GM23338 (cell line): ENCODE measurements at regions not wholly inside any gene's neighbourhood (a gene's known extent, or its start where the extent isn't known, plus 50 kb on each side); places are given as distances from the start of the nearest gene placed in this dataset.

ENCODE experiments used
- ATAC-seq: fragments of 200-7000 bp; cut with Tn5 transposase; 3 replicates; pipeline ENCODE4 v1.9.1; 2020
- DNase-seq: peaks from one replicate; pipeline ENCODE4 v3.0.0-alpha.2; 2015; ENCODE audit warnings: low spot score
- H2AFZ ChIP-seq: fragments of 200-600 bp; sonication (generic); 2 replicates; pipeline ENCODE4 v1.8.0; 2016; ENCODE audit warnings: antibody characterized with exemption, mild to moderate bottlenecking, moderate library complexity
- H3F3A ChIP-seq: fragments of 200-600 bp; sonication (generic); replicated peaks from 2 replicates; pipeline ENCODE4 v1.8.0; 2017; ENCODE audit warnings: antibody characterized with exemption, mixed run types, low read depth
- H3K27ac ChIP-seq: fragments of 200-600 bp; sonication (generic); 2 replicates; pipeline ENCODE4 v1.6.1; 2016; ENCODE audit warnings: low read depth
- H3K27me3 ChIP-seq: fragments of 200-600 bp; sonication (generic); 2 replicates; pipeline ENCODE4 v1.8.0; 2016; ENCODE audit warnings: mild to moderate bottlenecking, mixed run types, moderate library complexity; ENCODE audit not compliant: insufficient read depth
- H3K36me3 ChIP-seq: fragments of 200-600 bp; sonication (generic); 2 replicates; pipeline ENCODE4 v1.8.0; 2016; ENCODE audit warnings: mild to moderate bottlenecking; ENCODE audit not compliant: insufficient read depth
- H3K4me1 ChIP-seq: fragments of 200-600 bp; sonication (generic); 2 replicates; pipeline ENCODE4 v1.8.0; 2016; ENCODE audit warnings: mild to moderate bottlenecking, moderate library complexity; ENCODE audit not compliant: insufficient read depth
- H3K4me2 ChIP-seq: fragments of 200-600 bp; sonication (generic); 2 replicates; pipeline ENCODE4 v1.7.1; 2017; ENCODE audit warnings: mixed run types
- H3K4me3 ChIP-seq: fragments of 200-600 bp; sonication (generic); 2 replicates; pipeline ENCODE4 v1.6.1; 2016; ENCODE audit warnings: mixed run types
- H3K79me2 ChIP-seq: fragments of 200-600 bp; sonication (generic); replicated peaks from 2 replicates; pipeline ENCODE4 v1.8.0; 2017; ENCODE audit warnings: mild to moderate bottlenecking; ENCODE audit not compliant: insufficient read depth
- H3K9me2 ChIP-seq: fragments of 200-600 bp; sonication (generic); 2 replicates; pipeline ENCODE4 v1.8.0; 2017; ENCODE audit not compliant: insufficient read depth
- H4K20me1 ChIP-seq: fragments of 200-600 bp; sonication (generic); replicated peaks from 2 replicates; pipeline ENCODE4 v1.8.0; 2017; ENCODE audit warnings: mild to moderate bottlenecking; ENCODE audit not compliant: insufficient read depth
- H3K27ac Mint-ChIP-seq: 2 replicates; pipeline ENCODE4 v1.8.0; 2020; ENCODE audit warnings: inconsistent platforms, mild to moderate bottlenecking, moderate library complexity, mixed read lengths
- H3K27me3 Mint-ChIP-seq: 3 replicates; pipeline ENCODE4 v1.8.0; 2022; ENCODE audit warnings: low read depth, mild to moderate bottlenecking, moderate library complexity, mixed read lengths, inconsistent platforms; ENCODE audit not compliant: insufficient read depth, poor library complexity
- H3K36me3 Mint-ChIP-seq: 3 replicates; pipeline ENCODE4 v1.8.0; 2021; ENCODE audit warnings: low read depth, mild to moderate bottlenecking, inconsistent platforms, moderate library complexity, mixed read lengths
- H3K4me1 Mint-ChIP-seq: 3 replicates; pipeline ENCODE4 v1.8.0; 2020; ENCODE audit warnings: mild to moderate bottlenecking, inconsistent platforms, mixed read lengths
- H3K4me3 Mint-ChIP-seq: 3 replicates; pipeline ENCODE4 v1.8.0; 2021; ENCODE audit warnings: moderate library complexity, mild to moderate bottlenecking, inconsistent platforms, mixed read lengths
- H3K9me3 Mint-ChIP-seq: 3 replicates; pipeline ENCODE4 v1.8.0; 2020; ENCODE audit warnings: moderate library complexity, mild to moderate bottlenecking, inconsistent platforms, mixed read lengths
- CREB1 ChIP-seq: fragments of 250-450 bp; sonication (Bioruptor Pico); IDR thresholded peaks from 2 replicates; pipeline ENCODE4 v1.5.0; 2020; ENCODE audit warnings: low read depth, mild to moderate bottlenecking, moderate library complexity
- CTCF ChIP-seq, 2 experiments: fragments of 200-600 bp in 1 of 2; sonication (generic) in 1 of 2; conservative IDR thresholded peaks; 2 replicates each; pipeline versions ENCODE4 v1.5.1 to v1.6.1; 2016 to 2017; ENCODE audit warnings: antibody characterized with exemption in 2 of 2, low read depth in 2 of 2, mild to moderate bottlenecking in 2 of 2, moderate library complexity in 1 of 2
- ETS1 ChIP-seq: IDR thresholded peaks from 2 replicates; pipeline ENCODE4 v1.6.1; 2016; ENCODE audit warnings: antibody characterized with exemption
- EZH2 ChIP-seq: fragments of 200-600 bp; sonication (generic); IDR thresholded peaks from one replicate; pipeline ENCODE4 v1.8.0; 2017; ENCODE audit warnings: antibody characterized with exemption, mild to moderate bottlenecking, low read depth; ENCODE audit not compliant: unreplicated experiment
- EZH2phosphoT487 ChIP-seq: fragments of 200-600 bp; sonication (generic); IDR thresholded peaks from one replicate; pipeline ENCODE4 v1.8.1; 2018; ENCODE audit warnings: antibody characterized with exemption; ENCODE audit not compliant: unreplicated experiment
- JUNB ChIP-seq: IDR thresholded peaks from one replicate; pipeline ENCODE4 v1.6.1; 2016; ENCODE audit warnings: antibody characterized with exemption; ENCODE audit not compliant: unreplicated experiment
- NANOG ChIP-seq: IDR thresholded peaks from 2 replicates; pipeline ENCODE4 v1.6.1; 2016; ENCODE audit warnings: antibody characterized with exemption, borderline replicate concordance
- POLR2AphosphoS5 ChIP-seq: IDR thresholded peaks from 2 replicates; pipeline ENCODE4 v1.6.1; 2016; ENCODE audit warnings: antibody characterized with exemption, low read depth
- STAT1 ChIP-seq: IDR thresholded peaks from one replicate; pipeline ENCODE4 v1.6.1; 2016; ENCODE audit warnings: antibody characterized with exemption; ENCODE audit not compliant: unreplicated experiment
- ZNF114 ChIP-seq: fragments of 250-450 bp; sonication (Bioruptor Pico); IDR thresholded peaks from 2 replicates; pipeline ENCODE4 v1.5.0; 2020; ENCODE audit warnings: mild to moderate bottlenecking, moderate library complexity
- ZNF331 ChIP-seq: fragments of 250-450 bp; sonication (Bioruptor Pico); IDR thresholded peaks from 2 replicates; pipeline ENCODE4 v1.5.0; 2020; ENCODE audit warnings: low read depth, mild to moderate bottlenecking, moderate library complexity
- TF ChIP-seq, protein P1 (sequence below): fragments of 250-450 bp; sonication (Bioruptor Pico); IDR thresholded peaks from 2 replicates; pipeline ENCODE4 v1.5.0; 2020; ENCODE audit warnings: mild to moderate bottlenecking, moderate library complexity
- TF ChIP-seq, protein P2 (sequence below): IDR thresholded peaks from one replicate; pipeline ENCODE4 v1.6.1; 2018; ENCODE audit warnings: antibody characterized with exemption; ENCODE audit not compliant: unreplicated experiment

GRCh38 chr2:45330637-45331409 is 280.2 kb downstream of the SRBD1 start:
- Histone ChIP-seq H3K9me2 (peaks cover 18% of the 10 kb centered on the region), H3K4me2 (no peak overlapping the region), H3F3A (no peaks in the 10 kb centered on the region), H3K4me3 (no peak overlapping the region), H3K27me3 (no peaks in the 10 kb centered on the region), H3K4me1 (no peaks in the 10 kb centered on the region; the same call in 1 of the 2 replicates), H3K36me3 (no peaks in the 10 kb centered on the region), H3K27ac (no peak overlapping the region), H2AFZ (no peak overlapping the region), H4K20me1 (no peaks in the 10 kb centered on the region), H3K79me2 (no peaks in the 10 kb centered on the region)
- Mint-ChIP-seq H3K36me3 (peaks cover 2% of the 10 kb centered on the region; the same call in 1 of the 3 replicates), H3K4me3 (no peak overlapping the region), H3K27me3 (peaks cover 4% of the 10 kb centered on the region), H3K4me1 (peaks cover 17% of the 10 kb centered on the region), H3K27ac (no peak overlapping the region), H3K9me3 (no peaks in the 10 kb centered on the region; the same call in 2 of the 3 replicates)
- TF ChIP-seq ZNF114 (CRISPR knock-in tag) (no peak), EZH2 (no peak), CTCF (conservative IDR thresholded peaks at IDR 0.05; ENCODE audit: low read depth in 2 of 2) (no peak), ETS1 (no peak), STAT1 (no peak), JUNB (no peak), EZH2phosphoT487 (no peak), ZNF331 (CRISPR knock-in tag) (no peak), POLR2AphosphoS5 (no peak), NANOG (no peak), CREB1 (no peak)
- TF ChIP-seq, protein P1, sequence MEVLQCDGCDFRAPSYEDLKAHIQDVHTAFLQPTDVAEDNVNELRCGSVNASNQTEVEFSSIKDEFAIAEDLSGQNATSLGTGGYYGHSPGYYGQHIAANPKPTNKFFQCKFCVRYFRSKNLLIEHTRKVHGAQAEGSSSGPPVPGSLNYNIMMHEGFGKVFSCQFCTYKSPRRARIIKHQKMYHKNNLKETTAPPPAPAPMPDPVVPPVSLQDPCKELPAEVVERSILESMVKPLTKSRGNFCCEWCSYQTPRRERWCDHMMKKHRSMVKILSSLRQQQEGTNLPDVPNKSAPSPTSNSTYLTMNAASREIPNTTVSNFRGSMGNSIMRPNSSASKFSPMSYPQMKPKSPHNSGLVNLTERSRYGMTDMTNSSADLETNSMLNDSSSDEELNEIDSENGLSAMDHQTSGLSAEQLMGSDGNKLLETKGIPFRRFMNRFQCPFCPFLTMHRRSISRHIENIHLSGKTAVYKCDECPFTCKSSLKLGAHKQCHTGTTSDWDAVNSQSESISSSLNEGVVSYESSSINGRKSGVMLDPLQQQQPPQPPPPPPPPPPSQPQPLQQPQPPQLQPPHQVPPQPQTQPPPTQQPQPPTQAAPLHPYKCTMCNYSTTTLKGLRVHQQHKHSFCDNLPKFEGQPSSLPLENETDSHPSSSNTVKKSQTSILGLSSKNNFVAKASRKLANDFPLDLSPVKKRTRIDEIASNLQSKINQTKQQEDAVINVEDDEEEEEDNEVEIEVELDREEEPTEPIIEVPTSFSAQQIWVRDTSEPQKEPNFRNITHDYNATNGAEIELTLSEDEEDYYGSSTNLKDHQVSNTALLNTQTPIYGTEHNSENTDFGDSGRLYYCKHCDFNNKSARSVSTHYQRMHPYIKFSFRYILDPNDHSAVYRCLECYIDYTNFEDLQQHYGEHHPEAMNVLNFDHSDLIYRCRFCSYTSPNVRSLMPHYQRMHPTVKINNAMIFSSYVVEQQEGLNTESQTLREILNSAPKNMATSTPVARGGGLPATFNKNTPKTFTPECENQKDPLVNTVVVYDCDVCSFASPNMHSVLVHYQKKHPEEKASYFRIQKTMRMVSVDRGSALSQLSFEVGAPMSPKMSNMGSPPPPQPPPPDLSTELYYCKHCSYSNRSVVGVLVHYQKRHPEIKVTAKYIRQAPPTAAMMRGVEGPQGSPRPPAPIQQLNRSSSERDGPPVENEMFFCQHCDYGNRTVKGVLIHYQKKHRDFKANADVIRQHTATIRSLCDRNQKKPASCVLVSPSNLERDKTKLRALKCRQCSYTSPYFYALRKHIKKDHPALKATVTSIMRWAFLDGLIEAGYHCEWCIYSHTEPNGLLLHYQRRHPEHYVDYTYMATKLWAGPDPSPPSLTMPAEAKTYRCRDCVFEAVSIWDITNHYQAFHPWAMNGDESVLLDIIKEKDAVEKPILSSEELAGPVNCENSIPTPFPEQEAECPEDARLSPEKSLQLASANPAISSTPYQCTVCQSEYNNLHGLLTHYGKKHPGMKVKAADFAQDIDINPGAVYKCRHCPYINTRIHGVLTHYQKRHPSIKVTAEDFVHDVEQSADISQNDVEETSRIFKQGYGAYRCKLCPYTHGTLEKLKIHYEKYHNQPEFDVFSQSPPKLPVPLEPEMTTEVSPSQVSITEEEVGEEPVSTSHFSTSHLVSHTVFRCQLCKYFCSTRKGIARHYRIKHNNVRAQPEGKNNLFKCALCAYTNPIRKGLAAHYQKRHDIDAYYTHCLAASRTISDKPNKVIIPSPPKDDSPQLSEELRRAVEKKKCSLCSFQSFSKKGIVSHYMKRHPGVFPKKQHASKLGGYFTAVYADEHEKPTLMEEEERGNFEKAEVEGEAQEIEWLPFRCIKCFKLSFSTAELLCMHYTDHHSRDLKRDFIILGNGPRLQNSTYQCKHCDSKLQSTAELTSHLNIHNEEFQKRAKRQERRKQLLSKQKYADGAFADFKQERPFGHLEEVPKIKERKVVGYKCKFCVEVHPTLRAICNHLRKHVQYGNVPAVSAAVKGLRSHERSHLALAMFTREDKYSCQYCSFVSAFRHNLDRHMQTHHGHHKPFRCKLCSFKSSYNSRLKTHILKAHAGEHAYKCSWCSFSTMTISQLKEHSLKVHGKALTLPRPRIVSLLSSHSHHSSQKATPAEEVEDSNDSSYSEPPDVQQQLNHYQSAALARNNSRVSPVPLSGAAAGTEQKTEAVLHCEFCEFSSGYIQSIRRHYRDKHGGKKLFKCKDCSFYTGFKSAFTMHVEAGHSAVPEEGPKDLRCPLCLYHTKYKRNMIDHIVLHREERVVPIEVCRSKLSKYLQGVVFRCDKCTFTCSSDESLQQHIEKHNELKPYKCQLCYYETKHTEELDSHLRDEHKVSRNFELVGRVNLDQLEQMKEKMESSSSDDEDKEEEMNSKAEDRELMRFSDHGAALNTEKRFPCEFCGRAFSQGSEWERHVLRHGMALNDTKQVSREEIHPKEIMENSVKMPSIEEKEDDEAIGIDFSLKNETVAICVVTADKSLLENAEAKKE (CRISPR knock-in tag) = no peak
- TF ChIP-seq, protein P2, sequence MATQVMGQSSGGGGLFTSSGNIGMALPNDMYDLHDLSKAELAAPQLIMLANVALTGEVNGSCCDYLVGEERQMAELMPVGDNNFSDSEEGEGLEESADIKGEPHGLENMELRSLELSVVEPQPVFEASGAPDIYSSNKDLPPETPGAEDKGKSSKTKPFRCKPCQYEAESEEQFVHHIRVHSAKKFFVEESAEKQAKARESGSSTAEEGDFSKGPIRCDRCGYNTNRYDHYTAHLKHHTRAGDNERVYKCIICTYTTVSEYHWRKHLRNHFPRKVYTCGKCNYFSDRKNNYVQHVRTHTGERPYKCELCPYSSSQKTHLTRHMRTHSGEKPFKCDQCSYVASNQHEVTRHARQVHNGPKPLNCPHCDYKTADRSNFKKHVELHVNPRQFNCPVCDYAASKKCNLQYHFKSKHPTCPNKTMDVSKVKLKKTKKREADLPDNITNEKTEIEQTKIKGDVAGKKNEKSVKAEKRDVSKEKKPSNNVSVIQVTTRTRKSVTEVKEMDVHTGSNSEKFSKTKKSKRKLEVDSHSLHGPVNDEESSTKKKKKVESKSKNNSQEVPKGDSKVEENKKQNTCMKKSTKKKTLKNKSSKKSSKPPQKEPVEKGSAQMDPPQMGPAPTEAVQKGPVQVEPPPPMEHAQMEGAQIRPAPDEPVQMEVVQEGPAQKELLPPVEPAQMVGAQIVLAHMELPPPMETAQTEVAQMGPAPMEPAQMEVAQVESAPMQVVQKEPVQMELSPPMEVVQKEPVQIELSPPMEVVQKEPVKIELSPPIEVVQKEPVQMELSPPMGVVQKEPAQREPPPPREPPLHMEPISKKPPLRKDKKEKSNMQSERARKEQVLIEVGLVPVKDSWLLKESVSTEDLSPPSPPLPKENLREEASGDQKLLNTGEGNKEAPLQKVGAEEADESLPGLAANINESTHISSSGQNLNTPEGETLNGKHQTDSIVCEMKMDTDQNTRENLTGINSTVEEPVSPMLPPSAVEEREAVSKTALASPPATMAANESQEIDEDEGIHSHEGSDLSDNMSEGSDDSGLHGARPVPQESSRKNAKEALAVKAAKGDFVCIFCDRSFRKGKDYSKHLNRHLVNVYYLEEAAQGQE = no peak
- DNase-seq (no peak), ATAC-seq (no peak)
